GM18502 (cell line): ENCODE measurements at regions not wholly inside any gene's neighbourhood (a gene's known extent, or its start where the extent isn't known, plus 50 kb on each side); places are given as distances from the start of the nearest gene placed in this dataset.

Experiments
- ATAC-seq: cut with Tn5 transposase; IDR thresholded peaks from one replicate; pipeline ENCODE4 v1.9.1; 2021; ENCODE audit warnings: mild to moderate bottlenecking; ENCODE audit not compliant: unreplicated experiment, poor library complexity

DNA sequence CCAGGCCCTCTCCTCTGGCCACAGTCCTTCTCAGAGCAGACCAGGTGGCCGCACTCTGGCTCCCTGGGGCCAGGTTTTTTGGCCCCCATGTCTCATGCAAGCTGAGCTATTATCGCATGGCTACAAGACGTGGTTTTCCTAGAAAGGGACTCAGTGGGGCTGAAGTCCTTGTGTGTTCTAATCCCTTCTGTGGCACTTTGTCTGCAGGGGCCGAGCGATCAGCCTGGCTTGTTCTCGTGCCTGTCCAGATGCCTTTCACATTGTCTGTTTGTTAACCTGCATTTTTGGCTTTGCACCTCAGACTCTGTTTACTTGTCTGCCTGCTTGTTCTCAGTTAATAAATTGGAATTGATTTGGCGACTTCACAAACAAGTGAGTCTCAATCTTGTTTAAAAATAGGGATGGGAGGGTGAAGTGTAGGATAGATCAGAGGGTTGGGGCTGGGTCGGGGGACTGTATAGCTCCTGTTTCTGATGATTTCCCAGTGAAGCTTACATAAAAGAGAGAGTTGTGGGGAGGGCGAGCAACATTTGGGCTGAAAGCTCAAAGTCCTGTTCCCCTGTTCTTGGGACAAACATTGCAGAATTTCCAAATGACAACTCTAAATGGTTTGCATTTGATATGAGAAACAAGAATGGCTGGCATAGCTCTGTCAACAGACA lies 440.4 kb downstream of the COG6 start:
- ATAC-seq, result no peak

DNA sequence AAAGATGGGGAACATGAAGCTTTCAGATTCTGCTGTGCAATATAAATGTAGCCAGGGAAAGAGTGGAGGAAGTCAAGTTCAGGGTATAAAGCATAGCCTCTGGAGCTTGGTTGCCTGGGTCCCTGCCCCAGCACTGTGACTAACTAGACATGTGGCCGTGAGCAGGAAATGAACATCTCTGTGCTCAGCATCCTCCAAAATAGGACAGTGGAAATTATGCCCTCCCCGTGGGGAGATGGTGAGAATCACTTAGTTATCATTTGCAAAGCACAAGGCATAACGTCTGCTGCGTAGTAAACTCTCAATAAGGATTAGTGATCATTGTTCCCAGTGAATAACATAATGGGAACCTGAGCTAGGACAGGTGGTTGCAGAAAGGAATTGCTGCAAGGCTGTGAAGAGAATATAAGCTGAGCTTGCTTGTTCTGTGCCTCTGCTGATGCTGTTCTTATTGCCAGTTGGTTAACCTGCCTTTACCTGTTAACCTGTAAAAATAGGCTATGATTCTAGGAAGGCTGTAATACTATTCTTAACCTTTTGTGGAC lies 441.0 kb downstream of the COG6 start:
- ATAC-seq, result no peak

DNA sequence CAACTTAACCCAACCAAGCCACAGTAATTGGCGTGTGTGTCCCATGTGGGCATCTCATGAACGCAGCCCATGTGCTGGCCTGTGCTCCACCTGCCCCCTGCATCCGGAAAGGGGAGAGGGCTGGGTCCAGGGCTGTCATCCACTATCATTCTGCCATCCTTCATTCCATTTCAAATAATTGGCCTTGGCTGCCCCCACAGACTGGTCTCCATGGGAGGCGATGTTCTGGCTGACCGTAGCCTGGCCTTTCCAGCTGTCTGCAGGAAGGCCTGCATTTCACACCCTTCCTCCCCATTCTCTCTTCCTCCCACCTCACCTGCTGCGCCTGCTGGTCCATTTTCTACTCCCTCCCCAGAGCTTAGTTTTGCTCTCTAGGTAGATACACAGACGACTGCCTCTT lies 442.8 kb downstream of the COG6 start:
- ATAC-seq, result no peak

DNA sequence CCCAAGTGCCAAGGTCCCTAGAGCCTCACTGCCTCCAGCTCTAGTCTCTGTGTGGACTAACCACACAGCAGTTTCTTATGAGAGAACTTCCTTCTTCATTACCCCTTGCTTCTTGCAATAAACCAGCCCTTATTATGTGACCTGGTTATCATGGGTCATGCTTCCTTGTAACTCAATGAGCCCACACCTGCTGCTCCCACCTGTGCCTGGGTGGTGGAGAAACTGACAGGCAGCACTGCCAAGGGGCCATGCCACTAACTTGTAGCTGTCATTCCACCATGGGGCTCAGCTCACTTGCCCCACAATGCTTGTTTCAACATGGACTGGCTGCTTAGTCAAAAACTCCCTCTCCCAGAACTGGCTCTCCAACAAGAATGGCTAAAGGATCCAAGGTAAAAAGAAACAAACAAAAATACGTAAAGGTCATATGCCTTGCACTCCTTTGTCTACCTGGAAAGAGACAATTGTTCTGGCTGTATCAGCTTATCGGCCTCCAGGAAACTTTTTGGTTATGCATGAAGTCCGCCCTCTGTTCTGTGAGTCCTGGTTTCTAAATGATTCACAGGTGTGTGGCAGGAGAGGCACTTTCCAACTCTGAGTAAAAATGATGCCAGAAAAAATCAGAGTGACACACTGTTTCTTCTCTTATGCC lies 446.4 kb downstream of the COG6 start:
- ATAC-seq, result peak; percentile 88

DNA sequence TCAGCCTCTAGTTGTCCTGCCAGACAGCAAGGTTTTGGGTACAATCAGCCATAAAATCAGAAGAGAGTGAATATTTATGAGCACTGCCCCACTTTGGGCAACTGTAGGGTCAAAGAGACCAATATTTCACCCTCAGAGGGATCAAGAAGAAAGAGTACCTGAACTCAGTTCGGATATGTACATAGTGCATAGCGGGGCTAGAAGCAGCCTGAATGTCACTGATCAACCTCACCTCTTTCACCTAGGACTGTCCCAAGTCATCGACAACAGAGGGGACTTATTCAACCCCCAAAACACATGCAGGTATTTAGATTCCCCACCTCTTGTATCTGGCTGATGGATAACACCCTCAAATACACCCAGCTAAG lies 446.9 kb downstream of the COG6 start:
- ATAC-seq, result no peak

DNA sequence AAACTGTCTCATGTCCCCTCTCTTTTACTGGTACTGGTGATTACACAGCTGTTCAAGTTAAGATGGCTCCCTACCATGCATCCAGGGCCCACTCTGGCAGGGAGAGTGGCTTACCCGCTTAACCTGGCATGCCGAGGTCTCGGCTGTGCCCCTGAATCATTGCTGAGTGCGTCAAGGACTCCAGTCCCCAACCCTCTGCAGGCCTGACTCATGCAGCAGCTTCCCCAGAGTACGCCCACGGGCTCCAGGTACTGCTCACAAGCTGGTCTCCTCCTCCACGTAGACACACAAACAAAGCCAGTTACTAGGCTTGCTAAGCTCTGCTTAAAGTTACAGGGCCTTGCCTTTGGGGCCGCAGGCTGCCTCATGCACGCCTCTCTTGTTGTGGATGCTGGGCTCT lies 447.4 kb downstream of the COG6 start:
- ATAC-seq, result no peak

GRCh38 chr13:40103864-40104263 lies 448.4 kb downstream of the COG6 start:
- ATAC-seq, result no peak

GRCh38 chr13:40105231-40105630 lies 449.8 kb downstream of the COG6 start:
- ATAC-seq, result no peak

- no peak for ATAC-seq
These were observed 453.9 kb downstream of the COG6 start for GRCh38 chr13:40109351-40109844.

DNA sequence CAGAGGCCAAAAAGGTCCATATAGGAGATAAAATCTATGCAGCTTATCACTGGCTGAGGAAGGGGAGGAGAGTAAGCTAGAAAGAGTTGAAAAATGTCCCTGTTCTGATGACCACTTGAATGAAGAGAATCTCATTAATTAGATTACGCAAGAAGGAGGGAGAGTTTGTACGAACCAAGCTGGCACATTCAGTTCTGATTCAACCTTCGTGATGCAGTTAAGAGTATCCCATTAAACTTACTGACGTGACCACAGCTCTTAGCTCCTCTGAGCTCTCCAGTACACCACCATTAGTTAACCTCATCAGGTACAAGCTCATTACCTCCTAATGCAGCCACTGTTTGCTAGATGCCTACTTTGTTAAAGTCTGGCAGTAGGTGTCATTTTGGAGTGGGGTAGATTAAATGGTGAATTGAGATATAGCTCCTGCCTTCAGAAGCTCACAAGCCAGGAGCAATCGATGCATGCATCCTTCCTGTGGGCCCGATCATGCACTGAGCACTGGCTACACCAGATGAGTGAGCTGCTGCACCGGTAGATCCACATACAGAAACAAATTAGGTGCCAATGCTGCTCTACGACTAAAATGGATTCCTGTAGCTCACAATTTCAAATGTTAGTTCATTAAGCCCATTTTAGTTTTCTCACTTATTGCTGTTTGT lies 458.3 kb downstream of the COG6 start:
- no peak for ATAC-seq

DNA sequence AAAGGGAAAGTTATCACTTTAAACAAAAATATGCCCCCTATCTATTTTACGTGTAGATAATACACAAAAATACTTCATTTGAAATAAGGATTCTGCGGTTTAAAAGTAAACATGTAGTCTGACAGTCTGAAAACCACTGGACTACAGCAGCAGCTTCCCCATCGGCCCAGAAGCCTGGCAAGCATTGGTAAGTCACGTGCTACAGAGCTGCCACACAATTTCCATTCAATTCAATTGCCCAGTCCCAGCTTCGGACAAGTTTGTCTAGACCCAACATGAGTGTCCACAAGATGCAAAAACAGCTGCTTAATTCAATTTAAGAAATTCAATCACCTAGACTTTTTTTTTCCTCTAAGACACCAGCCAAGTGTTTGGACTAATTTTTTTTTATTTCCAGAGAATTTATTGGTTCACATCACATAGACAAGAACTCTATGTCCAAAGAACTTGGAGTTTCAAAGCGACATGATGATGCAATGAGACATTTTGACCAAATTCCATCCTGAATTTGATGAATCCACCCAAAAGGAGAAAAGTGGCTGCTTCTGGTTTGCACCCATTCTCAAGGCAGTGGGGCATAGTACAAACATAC lies 458.9 kb downstream of the COG6 start:
- ATAC-seq, result no peak

DNA sequence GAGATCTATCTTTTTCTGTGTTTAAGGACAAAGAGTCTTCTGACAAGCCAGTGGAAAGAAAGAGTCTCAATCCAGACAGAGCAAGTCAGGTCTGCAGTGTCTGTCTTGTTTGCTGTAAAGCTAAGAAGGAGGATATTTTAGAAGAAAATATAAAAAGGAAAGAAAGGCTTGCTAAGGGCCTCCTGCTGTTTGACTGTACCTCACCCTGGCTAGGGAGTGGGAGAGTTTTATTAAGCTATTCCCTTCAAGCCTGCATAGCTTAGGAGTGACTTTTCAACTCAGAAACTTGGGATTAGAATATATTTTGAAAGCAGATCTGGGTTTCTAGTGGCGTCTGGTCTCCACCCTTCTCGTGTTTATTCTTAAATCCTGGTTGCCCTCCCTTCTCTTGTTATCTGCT lies 460.0 kb downstream of the COG6 start:
- no peak for ATAC-seq

GRCh38 chr13:40116008-40116407 lies 460.5 kb downstream of the COG6 start:
- ATAC-seq, result no peak

DNA sequence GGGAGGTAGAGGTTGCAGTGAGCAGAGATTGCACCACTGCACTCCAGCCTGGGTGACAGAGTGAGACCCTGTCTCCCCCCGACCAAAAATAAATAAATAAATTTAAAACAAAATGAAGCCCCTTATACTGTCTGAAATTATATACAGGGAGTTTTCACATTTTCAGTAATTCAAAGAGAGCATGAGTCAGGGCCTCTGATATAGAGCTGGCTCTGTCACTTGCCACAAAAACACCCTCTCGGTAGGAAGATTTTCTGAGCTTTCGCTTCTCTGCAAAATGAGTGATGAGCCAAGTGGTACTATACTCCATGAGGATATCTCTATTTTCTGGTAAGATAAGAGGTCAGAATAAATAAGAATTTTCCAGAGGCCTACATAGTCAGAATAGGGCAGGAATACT lies 462.9 kb downstream of the COG6 start:
- no peak for ATAC-seq

DNA sequence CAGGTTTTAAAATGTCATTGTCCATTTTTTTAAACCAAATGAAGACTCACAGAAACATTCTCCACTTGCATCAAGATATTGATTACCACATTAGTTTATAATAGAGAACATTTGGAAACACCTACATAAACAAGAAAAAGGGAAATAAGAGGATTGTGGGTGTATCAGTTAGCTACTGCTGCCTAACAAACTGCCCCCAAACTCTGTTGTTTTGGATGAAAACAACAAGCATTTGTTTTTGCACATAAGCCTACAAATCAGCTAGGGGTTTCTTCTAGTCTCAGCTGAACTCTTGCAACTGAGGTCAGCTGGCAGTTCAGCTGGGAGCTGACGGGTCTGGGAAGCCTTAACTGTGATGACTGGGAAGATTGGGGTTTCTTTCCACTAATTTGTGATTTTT lies 464.4 kb downstream of the COG6 start:
- ATAC-seq, result no peak

- ATAC-seq, result no peak
These were observed 464.8 kb downstream of the COG6 start for GRCh38 chr13:40120288-40120687.

GRCh38 chr13:40120781-40121180 lies 465.3 kb downstream of the COG6 start:
- no peak for ATAC-seq

GRCh38 chr13:40121722-40122121 lies 466.3 kb downstream of the COG6 start:
- no peak for ATAC-seq

- no peak for ATAC-seq
These were observed 468.6 kb downstream of the COG6 start for GRCh38 chr13:40123962-40124632.

DNA sequence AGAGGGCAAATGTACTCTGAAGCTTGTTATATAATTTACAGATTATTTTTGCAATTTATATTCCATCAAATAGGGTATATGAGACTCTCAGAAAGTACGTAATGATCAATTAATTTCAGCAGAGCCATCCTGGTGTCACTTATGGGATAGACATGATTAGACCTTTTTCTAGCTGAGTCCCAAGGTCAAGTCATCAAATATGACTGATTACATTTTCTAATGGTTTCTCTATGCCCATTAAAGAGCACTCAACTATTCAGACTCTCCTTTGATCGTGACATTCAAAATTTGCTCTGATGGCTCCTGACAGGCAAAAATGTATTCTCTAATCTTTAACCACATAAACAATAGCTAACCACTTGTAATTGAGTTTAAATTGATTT lies 469.2 kb downstream of the COG6 start:
- no peak for ATAC-seq

GRCh38 chr13:40125336-40125735 lies 469.9 kb downstream of the COG6 start:
- no peak for ATAC-seq
